ENCODE measurements at regions not wholly inside any gene's neighbourhood (a gene's known extent, or its start where the extent isn't known, plus 50 kb on each side); places are given as distances from the start of the nearest gene placed in this dataset.

DNA sequence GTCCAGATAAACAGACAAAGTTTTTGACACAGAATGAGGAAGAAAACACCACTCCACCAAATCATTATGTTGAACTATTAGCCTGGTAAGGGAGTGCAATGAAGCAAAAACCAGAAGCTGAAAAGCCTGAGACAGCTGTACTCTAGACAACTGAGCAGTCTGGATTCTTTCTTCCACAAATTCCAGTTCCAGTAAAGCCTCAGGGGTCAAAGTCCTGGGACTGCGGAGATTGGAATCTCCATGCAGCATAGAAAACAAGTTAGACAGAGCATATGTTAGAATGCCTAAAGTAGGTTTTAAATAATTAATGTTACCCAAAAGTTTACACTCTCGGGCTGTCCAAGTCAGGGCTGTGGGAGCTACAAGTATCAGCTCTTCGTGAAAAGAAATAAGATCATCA, 263.2 kb downstream of the TECRL start:
- CTCF ChIA-PET: no interaction called here
- no peak for ATAC-seq (ENCODE audit: low read depth)
- no peak for TF ChIP-seq ELK1 (IDR thresholded peaks at IDR 0.05; ENCODE audit: borderline replicate concordance, low read depth, low read length)
- no peak for TF ChIP-seq SMC3 (IDR thresholded peaks at IDR 0.05; ENCODE audit: low read depth, low read length)
- no peak for TF ChIP-seq MAZ (IDR thresholded peaks at IDR 0.05; ENCODE audit: borderline replicate concordance, low read depth, low read length)
- no peak for TF ChIP-seq RAD21 (IDR thresholded peaks at IDR 0.05; ENCODE audit: low read length)
- TF ChIP-seq MXI1 (IDR thresholded peaks at IDR 0.05; ENCODE audit: borderline replicate concordance, low read depth, low read length): no peak
- TF ChIP-seq NFE2L2 (IDR thresholded peaks at IDR 0.05; ENCODE audit: low read depth, low read length): no peak
- no peak for TF ChIP-seq FOS (IDR thresholded peaks at IDR 0.05; ENCODE audit: low read depth, low read length)
- no peak for TF ChIP-seq RFX5 (IDR thresholded peaks at IDR 0.05; ENCODE audit: low read depth, low read length)
- TF ChIP-seq MAFK (IDR thresholded peaks at IDR 0.05; ENCODE audit: low read depth, low read length): no peak
- TF ChIP-seq CEBPB (IDR thresholded peaks at IDR 0.05; ENCODE audit: low read depth, low read length): no peak
- TF ChIP-seq POLR2A (IDR thresholded peaks at IDR 0.05; ENCODE audit: low read depth, low read length): no peak
- no peak for TF ChIP-seq BHLHE40 (IDR thresholded peaks at IDR 0.05; ENCODE audit: low read depth, low read length)
- TF ChIP-seq, protein P1, sequence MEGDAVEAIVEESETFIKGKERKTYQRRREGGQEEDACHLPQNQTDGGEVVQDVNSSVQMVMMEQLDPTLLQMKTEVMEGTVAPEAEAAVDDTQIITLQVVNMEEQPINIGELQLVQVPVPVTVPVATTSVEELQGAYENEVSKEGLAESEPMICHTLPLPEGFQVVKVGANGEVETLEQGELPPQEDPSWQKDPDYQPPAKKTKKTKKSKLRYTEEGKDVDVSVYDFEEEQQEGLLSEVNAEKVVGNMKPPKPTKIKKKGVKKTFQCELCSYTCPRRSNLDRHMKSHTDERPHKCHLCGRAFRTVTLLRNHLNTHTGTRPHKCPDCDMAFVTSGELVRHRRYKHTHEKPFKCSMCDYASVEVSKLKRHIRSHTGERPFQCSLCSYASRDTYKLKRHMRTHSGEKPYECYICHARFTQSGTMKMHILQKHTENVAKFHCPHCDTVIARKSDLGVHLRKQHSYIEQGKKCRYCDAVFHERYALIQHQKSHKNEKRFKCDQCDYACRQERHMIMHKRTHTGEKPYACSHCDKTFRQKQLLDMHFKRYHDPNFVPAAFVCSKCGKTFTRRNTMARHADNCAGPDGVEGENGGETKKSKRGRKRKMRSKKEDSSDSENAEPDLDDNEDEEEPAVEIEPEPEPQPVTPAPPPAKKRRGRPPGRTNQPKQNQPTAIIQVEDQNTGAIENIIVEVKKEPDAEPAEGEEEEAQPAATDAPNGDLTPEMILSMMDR (conservative IDR thresholded peaks at IDR 0.05; ENCODE audit: low read depth, low read length): no peak
- TF ChIP-seq RCOR1 (IDR thresholded peaks at IDR 0.05; ENCODE audit: insufficient replicate concordance, low read length): no peak
- TF ChIP-seq CHD1 (IDR thresholded peaks at IDR 0.05; ENCODE audit: low read depth, low read length): no peak
- TF ChIP-seq, protein P2, sequence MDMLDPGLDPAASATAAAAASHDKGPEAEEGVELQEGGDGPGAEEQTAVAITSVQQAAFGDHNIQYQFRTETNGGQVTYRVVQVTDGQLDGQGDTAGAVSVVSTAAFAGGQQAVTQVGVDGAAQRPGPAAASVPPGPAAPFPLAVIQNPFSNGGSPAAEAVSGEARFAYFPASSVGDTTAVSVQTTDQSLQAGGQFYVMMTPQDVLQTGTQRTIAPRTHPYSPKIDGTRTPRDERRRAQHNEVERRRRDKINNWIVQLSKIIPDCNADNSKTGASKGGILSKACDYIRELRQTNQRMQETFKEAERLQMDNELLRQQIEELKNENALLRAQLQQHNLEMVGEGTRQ (IDR thresholded peaks at IDR 0.05; ENCODE audit: low read depth, low read length): no peak

More for the DNA sequence above, 263.2 kb downstream of the TECRL start:
- Histone ChIP-seq H3K4me3 (ENCODE audit: insufficient read depth, low read depth, low read length) (no peak overlapping the region), H3K36me3 (ENCODE audit: control insufficient read depth, insufficient read depth, low read length) (no peaks in the 10 kb centered on the region), H2BK120ac (ENCODE audit: low read depth, low read length) (no peak overlapping the region), H3K27me3 (ENCODE audit: control insufficient read depth, insufficient read depth, low read length) (no peaks in the 10 kb centered on the region), H3K4me2 (ENCODE audit: low read depth, low read length) (no peak overlapping the region), H3K79me1 (ENCODE audit: low read depth in 1 of 2, low read length in 2 of 2) (no peaks in the 10 kb centered on the region), H2AK9ac (replicated peaks; ENCODE audit: low read depth, low read length, poor library complexity) (no peak overlapping the region), H2BK20ac (ENCODE audit: low read depth, low read length) (no peak overlapping the region), H4K91ac (ENCODE audit: insufficient read depth, low read depth, low read length) (no peak overlapping the region), H3K23ac (ENCODE audit: low read depth, low read length) (no peak overlapping the region), H2AK5ac (ENCODE audit: low read depth, low read length) (no peak overlapping the region), H3K9ac (ENCODE audit: low read depth, low read length) (no peak overlapping the region), H2BK5ac (ENCODE audit: low read depth, low read length, poor library complexity, severe bottlenecking) (no peak overlapping the region), H3K14ac (replicated peaks; ENCODE audit: low read depth, low read length) (no peak overlapping the region), H4K8ac (ENCODE audit: low read depth in 2 of 2, low read length in 2 of 2) (no peak overlapping the region), H3K56ac (ENCODE audit: extremely low read depth, insufficient read depth, low read length) (no peak overlapping the region), H3K18ac (ENCODE audit: low read depth, low read length) (no peak overlapping the region), H3K9me3 (ENCODE audit: control insufficient read depth, insufficient read depth, low read length) (no peaks in the 10 kb centered on the region), H4K5ac (ENCODE audit: low read depth, low read length) (no peak overlapping the region), H2BK15ac (ENCODE audit: low read depth, low read length) (no peak overlapping the region), H3K27ac (ENCODE audit: insufficient read depth, low read length) (no peak overlapping the region), H3K4ac (ENCODE audit: low read depth, low read length) (no peak overlapping the region), H3K4me1 (ENCODE audit: control insufficient read depth, insufficient read depth, low read length) (no peaks in the 10 kb centered on the region), H3K9me1 (ENCODE audit: insufficient read depth, low read length) (no peaks in the 10 kb centered on the region), H4K20me1 (ENCODE audit: insufficient read depth, low read length) (no peaks in the 10 kb centered on the region), H2AFZ (replicated peaks; ENCODE audit: low read length, poor library complexity) (no peak overlapping the region)
- dilution Hi-C loops (cut with HindIII; ENCODE audit: low sequenced_read_pairs, unreplicated experiment) (no loop called here), intact Hi-C loops (cut with micrococcal nuclease) (no loop called here), in situ Hi-C loops (cut with MboI; ENCODE audit: low sequenced_read_pairs) (no loop called here)
- POLR2A ChIA-PET (ENCODE audit: unreplicated experiment): no interaction called here
- DNase-seq: no peak
- WGBS, 2 experiments (ENCODE audit: extremely low coverage in 2 of 2, insufficient read length in 1 of 2): 14% methylated on average over 1 of the region's 3 CpGs; no CpG with 5 or more reads in 1 of the 2 experiments
- no TSS peak for BruUV-seq (replicated peaks)

Measured in IMR-90 (cell line).